NOMO-1 (cell line): ENCODE measurements at regions not wholly inside any gene's neighbourhood (a gene's known extent, or its start where the extent isn't known, plus 50 kb on each side); places are given as distances from the start of the nearest gene placed in this dataset.
"Not testable (repeated sequence)": the region's sequence is repeated elsewhere in the genome, so short reads cannot be mapped to it uniquely, and the experiment has no call there.

Experiments used
- DNase-seq, 2 experiments: peaks; one replicate each; lab custom pipeline; 2025; ENCODE audit not compliant: unreplicated experiment in 2 of 2; lab: John Stamatoyannopoulos, UW

DNA sequence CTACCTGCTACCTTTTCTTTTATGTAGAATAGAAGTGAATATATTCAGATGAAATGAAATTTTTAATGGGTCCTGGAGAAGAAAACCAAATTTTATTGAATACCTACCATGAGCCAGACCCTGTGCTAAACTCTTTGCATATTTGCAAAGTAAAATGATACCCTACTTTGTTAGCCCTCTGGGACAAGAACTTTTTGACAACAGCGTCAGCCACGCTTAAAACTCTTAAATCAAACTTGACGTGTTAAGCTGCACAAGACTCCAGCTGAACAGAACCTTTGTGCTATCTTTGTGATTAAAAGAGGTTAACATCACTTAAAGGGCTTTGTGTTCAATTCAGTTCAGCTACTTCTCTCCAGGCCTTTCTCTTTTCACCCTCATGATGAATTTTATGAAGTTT, 316.5 kb downstream of the MEX3B start:
- no peak for DNase-seq

DNA sequence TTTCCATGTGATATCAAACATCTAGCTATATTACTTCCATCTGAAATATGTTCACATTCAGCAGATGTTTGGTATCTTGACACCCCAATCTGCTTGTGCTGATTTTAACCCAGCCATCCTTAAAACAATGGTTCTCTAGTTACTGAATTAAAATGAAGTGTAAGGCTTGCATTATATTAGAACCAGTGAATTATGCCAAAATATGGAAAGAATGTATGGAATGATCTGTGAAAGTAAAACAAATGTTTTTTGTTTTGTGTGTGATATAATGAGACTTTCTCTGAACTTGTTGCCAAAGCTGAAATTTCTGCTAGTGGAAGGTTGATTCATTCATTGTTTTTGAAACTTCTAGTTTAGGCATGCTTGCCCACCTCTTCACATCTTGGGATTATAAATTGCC, 317.1 kb downstream of the MEX3B start:
- no peak for DNase-seq

DNA sequence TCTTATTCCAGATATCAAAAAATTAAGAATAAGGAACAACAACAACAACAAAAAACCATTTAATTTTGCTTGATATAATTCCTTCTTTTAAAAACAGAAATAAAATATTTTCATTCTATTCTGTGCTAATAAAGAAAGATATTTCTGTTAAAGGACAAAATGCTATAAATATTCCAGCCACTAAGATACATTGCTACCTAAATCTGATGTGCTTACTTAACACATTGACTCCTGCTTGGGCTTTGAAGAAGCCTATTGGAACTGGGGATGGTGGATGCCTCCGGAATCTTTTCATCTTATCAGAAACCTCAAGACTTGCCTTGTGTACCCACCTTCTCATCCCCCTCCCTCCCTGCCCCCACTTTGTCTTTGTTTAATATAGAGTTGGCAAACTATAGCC, 320.2 kb downstream of the MEX3B start:
- no peak for DNase-seq

DNA sequence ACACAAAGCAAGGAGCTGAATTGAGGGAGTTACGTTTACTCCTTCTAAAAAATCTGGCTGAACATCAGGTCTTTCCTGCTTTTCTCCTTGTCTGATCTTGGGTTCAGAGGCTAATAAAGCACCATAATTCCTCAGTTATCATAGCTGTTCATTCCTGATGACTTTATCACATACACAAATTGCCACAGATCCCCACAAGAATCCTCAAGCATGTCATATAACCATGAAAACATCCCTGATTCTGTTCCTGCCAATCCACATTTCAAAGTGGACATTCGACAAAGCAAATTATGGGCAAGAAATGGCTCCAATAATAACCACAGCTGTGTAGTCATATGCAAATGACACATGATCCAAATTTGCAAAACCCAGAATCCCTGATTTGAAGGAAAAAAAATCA, 321.3 kb downstream of the MEX3B start:
- no peak for DNase-seq

DNA sequence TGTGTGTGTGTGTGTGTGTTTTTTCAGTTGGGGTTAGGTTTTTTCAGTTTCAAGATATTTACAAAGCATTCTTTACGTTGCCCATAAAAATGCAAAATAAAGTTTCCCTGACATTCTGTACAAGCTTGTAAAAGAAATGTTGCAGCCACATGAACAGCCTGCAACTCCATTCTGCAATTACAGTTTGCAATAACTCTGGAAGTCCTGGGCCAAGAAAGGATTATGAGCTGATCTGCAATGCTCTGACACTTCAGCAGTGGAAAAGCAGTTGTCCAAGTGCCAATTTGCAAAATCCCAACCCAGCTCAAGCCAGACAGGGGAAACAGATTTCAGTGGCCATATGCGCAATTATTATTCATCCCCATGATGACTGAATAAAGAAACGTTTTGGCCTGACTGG, 322.1 kb downstream of the MEX3B start:
- DNase-seq: no peak

DNA sequence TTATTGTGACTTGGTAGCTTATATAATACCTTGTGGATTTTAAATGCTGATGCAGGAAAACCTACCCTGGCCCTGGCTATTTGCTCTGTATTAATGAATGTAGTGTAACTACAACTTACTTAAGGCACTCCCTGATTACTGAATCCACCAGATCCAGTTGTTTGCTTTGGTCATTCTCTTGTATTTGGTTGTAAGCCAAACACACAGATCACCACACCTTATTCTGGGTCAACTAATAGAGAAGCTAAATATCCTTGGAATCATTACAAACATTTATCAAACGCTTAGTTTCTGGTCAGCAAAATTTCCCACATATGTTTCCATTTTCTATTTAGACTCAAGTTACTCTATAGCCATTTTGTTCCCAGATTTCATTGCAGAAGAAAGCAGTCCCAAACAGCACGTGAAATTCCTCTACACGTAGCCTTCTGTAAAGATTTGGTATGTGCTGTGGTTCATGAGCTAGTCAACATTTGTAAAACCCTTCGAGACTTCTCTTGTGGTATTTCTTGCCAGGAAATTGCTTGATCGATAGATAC, 322.6 kb downstream of the MEX3B start:
- DNase-seq: no peak

DNA sequence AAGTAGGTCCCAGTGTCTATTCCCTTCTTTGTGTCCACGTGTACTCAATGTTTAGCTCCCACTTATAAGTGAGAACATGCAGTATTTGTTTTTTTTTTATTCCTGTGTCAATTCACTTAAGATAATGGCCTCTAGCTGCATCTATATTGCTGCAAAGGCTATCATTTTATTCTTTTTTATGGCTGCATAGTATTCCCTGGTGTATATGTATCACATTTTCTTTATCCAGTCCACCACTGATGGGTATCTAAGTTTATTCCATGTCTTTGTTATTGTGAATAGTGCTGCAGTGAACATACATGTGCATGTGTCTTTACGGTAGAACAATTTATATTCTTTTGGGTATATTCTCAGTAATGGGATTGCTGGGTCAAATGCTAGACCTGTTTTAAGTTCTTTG, 329.4 kb downstream of the MEX3B start:
- not testable (repeated sequence) for DNase-seq

DNA sequence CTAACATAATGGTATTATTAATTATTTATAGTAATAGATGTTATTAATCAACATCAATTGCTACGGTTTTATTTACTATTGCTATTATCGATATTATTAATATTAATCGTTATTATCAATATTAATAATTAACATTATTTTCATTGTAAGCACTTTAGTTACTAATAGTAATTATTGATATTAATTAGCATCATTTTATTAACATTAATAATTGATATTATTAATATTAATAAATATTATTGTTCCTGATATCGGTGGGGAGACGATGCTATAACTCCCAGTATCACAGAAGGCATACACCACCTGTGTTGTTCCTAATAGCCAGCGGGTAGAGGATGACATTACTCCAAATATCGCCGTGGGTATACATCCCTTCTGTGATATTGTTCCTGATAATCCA, 335.5 kb downstream of the MEX3B start:
- no peak for DNase-seq

DNA sequence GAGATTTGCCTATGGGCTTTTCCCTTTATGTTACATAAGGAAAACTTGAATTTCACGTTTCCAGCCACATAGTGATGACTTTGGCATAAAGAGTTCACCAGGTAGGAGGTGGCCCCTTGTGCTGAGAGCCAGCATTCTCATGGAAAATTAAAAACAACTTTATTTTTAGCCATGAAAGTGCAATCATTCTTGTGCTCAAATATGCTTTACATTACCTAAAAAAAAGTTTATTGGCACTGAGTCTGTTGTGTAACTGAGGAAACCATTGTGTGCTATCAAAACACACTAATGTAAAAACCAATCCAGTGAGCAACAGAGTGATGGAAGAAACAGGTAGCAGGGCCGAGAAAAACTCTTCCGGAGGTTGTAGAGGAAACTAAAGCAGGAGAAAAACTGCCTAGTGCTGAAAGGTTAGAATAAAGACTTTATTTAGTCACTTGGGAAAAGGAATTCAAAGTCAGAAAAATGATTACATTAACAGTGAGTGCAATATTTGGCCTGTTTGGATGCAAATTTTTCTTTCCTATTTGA, 332.9 kb upstream of the TMC3 start:
- DNase-seq: not testable (repeated sequence)

DNA sequence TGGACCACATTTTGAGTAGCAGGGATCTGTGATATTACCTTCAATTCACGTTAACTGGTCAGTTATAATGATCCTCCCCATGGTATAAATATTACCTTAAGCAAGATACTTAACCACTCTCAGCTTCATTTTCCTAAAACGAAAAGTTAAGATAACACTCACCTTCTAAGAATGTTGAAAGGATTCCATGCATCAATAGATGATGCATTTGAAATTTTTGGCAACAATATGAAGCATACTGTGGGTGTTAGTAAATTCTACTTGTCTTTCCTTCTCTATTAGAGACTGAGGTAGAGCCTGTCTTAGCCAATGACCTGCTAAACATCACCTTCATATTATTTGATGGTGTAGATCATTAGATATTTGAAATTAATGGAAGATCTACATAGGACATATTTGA, 331.7 kb upstream of the TMC3 start:
- DNase-seq: not testable (repeated sequence)

DNA sequence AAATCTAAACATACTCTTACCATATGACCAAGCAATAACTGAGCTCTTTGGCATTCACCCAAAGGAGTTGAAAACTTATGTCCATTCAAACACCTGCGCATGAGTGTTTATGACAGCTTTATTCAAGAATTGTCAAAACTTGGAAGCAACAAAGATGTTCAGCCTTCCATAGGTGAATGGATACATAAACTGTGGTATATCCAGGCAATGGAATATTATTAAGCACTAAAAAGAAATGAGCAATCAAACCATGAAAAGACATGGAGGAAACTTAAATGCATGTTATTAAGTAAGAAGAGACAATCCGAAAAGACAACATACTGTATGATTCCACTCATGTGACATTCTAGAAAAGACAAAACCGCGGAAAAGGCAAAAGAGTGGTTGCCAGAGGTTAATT, 312.0 kb upstream of the TMC3 start:
- DNase-seq: no peak

DNA sequence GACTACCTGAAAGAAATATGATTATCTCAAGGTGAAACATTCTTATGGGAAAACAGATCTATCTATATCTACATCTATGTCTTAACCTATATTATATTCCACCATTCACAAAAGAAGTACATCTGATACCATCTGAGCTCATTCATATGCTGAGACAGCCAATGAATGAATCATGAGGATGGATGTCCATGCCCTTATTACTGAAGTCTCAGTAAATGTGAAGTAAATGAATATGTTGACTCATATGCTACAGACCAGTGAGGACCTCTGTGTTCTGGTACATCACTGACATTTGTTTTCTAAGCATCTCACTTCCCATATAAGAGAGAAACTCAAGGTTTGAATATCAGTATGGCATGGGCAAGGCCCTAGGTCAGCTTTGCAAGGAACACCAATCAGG, 311.2 kb upstream of the TMC3 start:
- DNase-seq: no peak

DNA sequence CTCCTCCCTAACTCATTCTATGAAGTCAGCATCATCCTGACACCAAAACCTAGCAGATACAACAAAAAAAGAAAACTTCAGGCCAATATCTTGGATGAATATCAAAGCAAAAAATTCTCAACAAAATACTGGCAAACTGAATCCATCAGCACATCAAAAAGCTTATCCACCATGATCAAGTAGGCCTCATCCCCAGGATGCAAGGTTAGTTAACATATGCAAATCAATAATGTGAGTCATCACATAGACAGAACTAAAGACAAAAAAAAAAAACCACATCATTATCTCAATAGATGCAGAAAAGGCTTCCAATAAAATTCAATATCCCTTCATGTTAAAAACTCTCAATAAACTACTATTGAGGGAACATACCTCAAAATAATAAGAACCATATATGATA, 306.8 kb upstream of the TMC3 start:
- DNase-seq: no peak

DNA sequence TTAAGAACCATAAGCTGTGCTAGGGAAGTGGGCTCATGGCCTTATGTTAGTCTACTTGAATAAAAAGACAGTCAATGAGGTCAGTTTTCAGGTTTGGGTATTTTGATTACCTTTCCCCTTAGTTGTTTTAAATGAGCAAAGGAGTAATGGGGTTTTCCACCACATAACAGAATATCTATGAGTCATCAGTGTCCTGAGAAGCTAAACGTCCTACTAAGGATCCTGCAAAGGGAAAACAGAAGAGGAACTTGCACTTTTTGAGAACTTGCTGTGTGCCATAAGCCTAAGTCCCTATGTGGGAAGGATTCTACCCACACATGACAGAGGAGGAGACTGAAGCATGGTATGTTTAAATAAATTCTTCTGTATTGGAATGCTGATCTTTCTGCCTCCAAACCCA, 292.8 kb upstream of the TMC3 start:
- DNase-seq: no peak

DNA sequence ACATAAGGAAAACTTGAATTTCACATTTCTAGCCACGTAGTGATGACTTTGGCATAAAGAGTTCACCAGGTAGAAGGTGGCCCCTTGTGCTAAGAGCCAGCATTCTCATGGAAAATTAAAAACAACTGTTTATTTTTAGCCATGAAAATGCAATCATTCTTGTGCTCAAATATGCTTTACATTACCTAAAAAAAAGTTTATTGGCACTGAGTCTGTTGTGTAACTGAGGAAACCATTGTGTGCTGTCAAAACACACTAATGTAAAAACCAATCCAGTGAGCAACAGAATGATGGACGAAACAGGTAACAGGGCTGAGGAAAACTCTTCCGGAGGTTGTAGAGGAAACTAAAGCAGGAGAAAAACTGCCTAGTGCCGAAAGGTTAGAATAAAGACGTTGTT, 287.0 kb upstream of the TMC3 start:
- DNase-seq: no peak

DNA sequence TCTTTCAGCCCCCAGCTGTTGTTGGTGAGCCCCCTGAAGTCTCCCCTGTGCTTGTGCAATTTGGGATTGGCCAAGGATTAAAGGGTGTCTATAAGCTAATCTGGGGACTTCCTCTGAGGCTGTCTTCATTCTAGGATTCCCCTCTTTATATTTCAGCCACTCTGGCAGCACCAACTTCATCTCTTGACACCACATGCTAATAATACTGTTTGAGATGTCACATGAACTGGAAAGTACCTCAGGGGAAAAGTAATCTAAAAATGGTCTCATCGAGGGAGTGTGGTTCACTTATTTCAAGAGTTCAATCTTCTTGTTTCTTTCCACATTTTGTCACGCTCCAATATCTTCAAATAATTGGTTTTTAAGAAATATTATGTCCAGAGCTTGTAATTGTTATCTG, 279.2 kb upstream of the TMC3 start:
- no peak for DNase-seq

DNA sequence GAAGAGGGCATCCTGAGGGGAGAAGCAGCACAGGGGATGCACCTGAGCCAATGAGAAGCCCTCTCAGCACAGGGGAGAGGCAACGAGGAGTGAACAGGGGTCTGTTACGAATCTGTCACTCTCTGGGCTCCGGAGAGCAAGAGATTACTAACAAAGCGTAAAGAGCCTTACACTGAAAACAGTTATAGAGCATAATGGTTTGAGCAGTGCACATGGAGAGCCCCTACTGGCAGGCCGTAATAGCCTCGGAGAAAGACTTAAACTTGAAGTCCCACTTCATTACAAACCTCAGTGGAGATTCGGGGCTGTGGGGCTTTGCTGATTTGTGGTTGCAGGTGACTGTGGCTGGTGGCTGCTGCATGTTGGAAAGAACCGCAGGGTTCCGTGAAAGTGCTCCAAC, 271.5 kb upstream of the TMC3 start:
- DNase-seq: no peak

DNA sequence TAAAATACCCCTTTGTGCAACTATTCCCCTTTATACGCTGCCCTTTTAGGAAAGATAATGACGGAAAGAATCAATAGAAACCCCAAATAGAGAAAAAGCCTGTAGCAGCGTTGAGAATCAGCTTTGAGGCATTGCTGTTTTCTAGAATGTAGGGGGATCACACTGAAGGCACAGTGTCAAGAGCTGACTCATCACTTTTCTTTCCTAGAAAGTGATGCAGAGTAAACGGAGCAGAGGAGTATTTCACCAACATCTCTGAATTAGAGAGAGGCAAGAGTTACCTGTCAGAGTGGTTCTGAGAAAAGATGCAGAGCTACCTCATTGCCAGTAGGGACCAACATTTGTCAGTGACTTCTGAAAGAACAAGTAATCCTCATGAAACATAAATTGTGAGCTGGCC, 269.8 kb upstream of the TMC3 start:
- DNase-seq: no peak

DNA sequence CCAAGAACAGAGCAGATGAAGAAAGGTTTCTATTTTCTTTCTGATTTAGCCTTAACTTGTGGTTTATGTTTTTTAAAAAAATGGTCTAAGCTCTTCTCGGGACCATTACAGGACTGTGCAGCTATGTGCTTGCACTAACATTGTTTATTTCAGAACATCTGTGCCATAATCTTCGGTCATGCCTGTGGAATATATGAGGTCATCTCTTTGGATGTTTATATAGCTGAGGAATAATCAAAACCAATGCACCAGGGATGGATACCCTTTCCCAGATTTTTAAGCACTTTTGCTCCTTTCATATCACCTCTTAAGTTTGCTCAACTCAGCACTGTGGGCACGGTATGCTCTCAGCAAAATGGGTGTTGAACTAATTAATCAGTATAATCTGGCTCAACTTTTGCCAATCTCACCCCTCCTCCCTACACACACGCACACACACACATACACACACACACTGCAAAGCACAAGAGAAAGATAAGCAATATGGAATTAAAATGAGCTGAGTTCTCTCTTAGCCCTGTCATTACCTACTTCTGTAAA, 268.5 kb upstream of the TMC3 start:
- no peak for DNase-seq

DNA sequence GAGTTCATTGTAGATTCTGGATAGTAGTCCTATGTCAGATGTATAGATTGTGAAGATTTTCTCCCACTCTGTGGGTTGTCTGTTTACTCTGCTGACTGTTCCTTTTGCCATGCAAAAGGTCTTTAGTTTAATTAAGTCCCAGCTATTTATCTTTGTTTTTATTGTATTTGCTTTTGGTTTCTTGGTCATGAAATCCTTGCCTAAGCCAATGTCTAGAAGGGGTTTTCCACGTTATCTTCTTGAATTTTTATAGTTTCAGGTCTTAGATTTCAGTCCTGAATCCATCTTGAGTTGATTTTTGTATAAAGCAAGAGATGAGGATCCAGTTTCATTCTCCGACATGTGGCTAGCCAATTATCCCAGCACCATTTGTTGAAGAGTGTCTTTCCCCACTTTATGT, 262.1 kb upstream of the TMC3 start:
- DNase-seq: not testable (repeated sequence)

DNA sequence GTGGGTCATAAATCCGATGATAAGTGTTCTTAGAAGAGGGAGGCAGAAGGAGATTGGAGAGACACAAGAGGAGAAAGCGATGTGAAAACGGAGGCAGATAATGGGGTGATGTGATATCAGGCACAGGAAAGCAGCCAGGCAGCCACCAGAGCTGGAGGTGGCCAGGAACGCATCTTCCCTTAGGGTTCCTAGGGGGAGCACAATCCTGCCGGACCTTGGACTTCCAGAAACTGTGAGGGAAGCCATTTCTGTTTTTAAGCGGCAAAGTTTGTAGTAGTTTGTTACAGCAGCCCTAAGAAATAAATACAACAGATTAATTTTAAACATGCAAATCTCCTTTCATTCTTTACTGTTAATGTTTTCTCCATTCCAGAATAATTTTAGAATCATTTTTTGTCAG, 259.9 kb upstream of the TMC3 start:
- no peak for DNase-seq

DNA sequence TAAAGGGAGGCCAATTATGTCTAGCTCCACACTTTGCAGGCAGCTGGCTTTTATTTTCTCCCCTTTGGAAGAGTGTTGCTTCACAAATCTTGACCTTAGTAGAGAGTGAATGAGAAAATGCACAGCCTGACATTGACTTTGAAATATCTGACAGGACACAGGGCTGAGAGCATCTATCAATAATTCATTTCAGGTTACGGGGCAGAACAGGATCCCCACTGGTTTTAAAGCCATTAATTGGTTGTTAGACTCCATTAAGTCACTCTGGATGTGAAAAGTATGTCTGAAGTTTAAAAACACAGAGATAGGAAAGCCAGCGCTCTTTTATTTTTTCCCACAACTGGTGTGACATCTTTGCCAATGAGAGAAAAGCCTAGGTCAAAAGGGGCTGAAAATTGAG, 251.9 kb upstream of the TMC3 start:
- DNase-seq: no peak

DNA sequence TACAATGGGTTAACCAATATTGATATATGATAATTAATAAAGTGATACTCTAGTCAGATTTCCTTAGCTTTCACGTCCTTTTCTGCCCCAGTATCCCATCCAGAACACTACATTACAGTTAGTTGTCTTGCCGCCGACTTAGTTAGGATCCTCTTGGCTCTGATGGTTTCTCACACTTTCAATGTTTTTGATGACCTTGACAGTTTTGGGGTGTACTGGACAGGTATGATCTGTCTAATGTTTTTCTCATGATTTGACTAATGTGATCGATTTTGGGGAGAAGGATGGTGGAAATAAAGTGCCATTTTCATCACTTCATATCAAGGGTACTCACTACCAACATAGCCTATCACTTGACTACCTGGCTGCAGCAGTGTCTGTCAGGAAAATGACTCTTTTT, 245.0 kb upstream of the TMC3 start:
- no peak for DNase-seq
